ENCODE measurements at regions not wholly inside any gene's neighbourhood (a gene's known extent, or its start where the extent isn't known, plus 50 kb on each side); places are given as distances from the start of the nearest gene placed in this dataset.

- no peaks in the 10 kb centered on the region for H3K4me1 ChIP-seq (ENCODE audit: control insufficient read depth in 1 of 2, insufficient read depth in 2 of 2, low read length in 2 of 2)
Measured at GRCh38 chr4:130186931-130187330, 1091.0 kb downstream of the C4orf33 start.

GRCh38 chr4:130187587-130187986 is 1091.6 kb downstream of the C4orf33 start:
- no peak overlapping the region for H3K27ac ChIP-seq (ENCODE audit: low read depth in 1 of 2, low read length in 2 of 2)
- no peaks in the 10 kb centered on the region for H4K20me1 ChIP-seq (ENCODE audit: insufficient read depth, low read length)
- no peaks in the 10 kb centered on the region for H3K4me1 ChIP-seq (ENCODE audit: control insufficient read depth in 1 of 2, insufficient read depth in 2 of 2, low read length in 2 of 2)
- no peak overlapping the region for H3K4me3 ChIP-seq (replicated peaks in 1 of 3; ENCODE audit: low read depth in 2 of 3, low read length in 3 of 3)
- Mint-ChIP-seq H3K4me1 (no peaks in the 10 kb centered on the region), H3K27ac (no peak overlapping the region), H3K36me3 (no peaks in the 10 kb centered on the region), H3K4me3 (no peak overlapping the region), H3K27me3 (ENCODE audit: low read depth in 3 of 3) (no peaks in the 10 kb centered on the region), H3K9me3 (peaks cover 0 to 5% (median 3%) of the 10 kb centered on the region in 7 donors)
- H3K4me2 ChIP-seq (replicated peaks; ENCODE audit: extremely low read depth, low read length, poor library complexity, severe bottlenecking) = no peak overlapping the region
- no peaks in the 10 kb centered on the region for H3K9me3 ChIP-seq (replicated peaks in 1 of 2; ENCODE audit: control insufficient read depth in 1 of 2, insufficient read depth in 1 of 2, low read length in 2 of 2)
- TF ChIP-seq CTCF (IDR thresholded peaks at IDR 0.05) = no peak
- no peak overlapping the region for H3K9ac ChIP-seq (ENCODE audit: insufficient read depth, low read length, poor library complexity, severe bottlenecking)
- intact Hi-C loops (cut with micrococcal nuclease) = no loop called here
- 80% methylated on average over 1 of the region's 1 CpG for WGBS (ENCODE audit: insufficient coverage)
- DNase-seq = no peak
- H3K79me2 ChIP-seq (ENCODE audit: insufficient read depth, low read length) = no peaks in the 10 kb centered on the region
- H2AFZ ChIP-seq (ENCODE audit: insufficient read depth, low read depth, low read length, poor library complexity, severe bottlenecking) = no peak overlapping the region
- no peaks in the 10 kb centered on the region for H3K27me3 ChIP-seq (ENCODE audit: control insufficient read depth in 2 of 2, insufficient read depth in 2 of 2, low read length in 2 of 2)
- no peaks in the 10 kb centered on the region for H3K36me3 ChIP-seq (replicated peaks in 1 of 2; ENCODE audit: control insufficient read depth in 1 of 2, insufficient read depth in 2 of 2, low read length in 2 of 2)

More at GRCh38 chr4:130186931-130187330, 1091.0 kb downstream of the C4orf33 start:
- Histone ChIP-seq H3K36me3 (replicated peaks in 1 of 2; ENCODE audit: control insufficient read depth in 1 of 2, insufficient read depth in 2 of 2, low read length in 2 of 2) (no peaks in the 10 kb centered on the region), H3K9me3 (replicated peaks in 1 of 2; ENCODE audit: control insufficient read depth in 1 of 2, insufficient read depth in 1 of 2, low read length in 2 of 2) (no peaks in the 10 kb centered on the region), H3K9ac (ENCODE audit: insufficient read depth, low read length, poor library complexity, severe bottlenecking) (no peak overlapping the region), H3K27me3 (ENCODE audit: control insufficient read depth in 2 of 2, insufficient read depth in 2 of 2, low read length in 2 of 2) (no peaks in the 10 kb centered on the region), H4K20me1 (ENCODE audit: insufficient read depth, low read length) (no peaks in the 10 kb centered on the region), H2AFZ (ENCODE audit: insufficient read depth, low read depth, low read length, poor library complexity, severe bottlenecking) (no peak overlapping the region), H3K4me3 (replicated peaks in 1 of 3; ENCODE audit: low read depth in 2 of 3, low read length in 3 of 3) (no peak overlapping the region), H3K27ac (ENCODE audit: low read depth in 1 of 2, low read length in 2 of 2) (no peak overlapping the region), H3K79me2 (ENCODE audit: insufficient read depth, low read length) (no peaks in the 10 kb centered on the region), H3K4me2 (replicated peaks; ENCODE audit: extremely low read depth, low read length, poor library complexity, severe bottlenecking) (no peak overlapping the region)
- DNase-seq = no peak
- Mint-ChIP-seq H3K36me3 (no peaks in the 10 kb centered on the region), H3K9me3 (peaks cover 0 to 4% (median 2%) of the 10 kb centered on the region in 7 donors), H3K4me3 (no peak overlapping the region), H3K4me1 (no peaks in the 10 kb centered on the region), H3K27me3 (ENCODE audit: low read depth in 3 of 3) (no peaks in the 10 kb centered on the region), H3K27ac (no peak overlapping the region)
- TF ChIP-seq CTCF (IDR thresholded peaks at IDR 0.05) = no peak
- WGBS (ENCODE audit: insufficient coverage) = no CpG with 5 or more reads among the region's 3 CpGs
- intact Hi-C loops (cut with micrococcal nuclease) = no loop called here
